HG02981 (cell line): ENCODE measurements at regions not wholly inside any gene's neighbourhood (a gene's known extent, or its start where the extent isn't known, plus 50 kb on each side); places are given as distances from the start of the nearest gene placed in this dataset.
"Not testable (repeated sequence)": the region's sequence is repeated elsewhere in the genome, so short reads cannot be mapped to it uniquely, and the experiment has no call there.

Experiments
- ATAC-seq: cut with Tn5 transposase; IDR thresholded peaks from one replicate; pipeline ENCODE4 v1.9.1; 2021; ENCODE audit warnings: mild to moderate bottlenecking, moderate library complexity; ENCODE audit not compliant: unreplicated experiment

GRCh38 chrX:113390531-113390930 lies 549.9 kb upstream of the AMOT start:
- ATAC-seq, result no peak

DNA sequence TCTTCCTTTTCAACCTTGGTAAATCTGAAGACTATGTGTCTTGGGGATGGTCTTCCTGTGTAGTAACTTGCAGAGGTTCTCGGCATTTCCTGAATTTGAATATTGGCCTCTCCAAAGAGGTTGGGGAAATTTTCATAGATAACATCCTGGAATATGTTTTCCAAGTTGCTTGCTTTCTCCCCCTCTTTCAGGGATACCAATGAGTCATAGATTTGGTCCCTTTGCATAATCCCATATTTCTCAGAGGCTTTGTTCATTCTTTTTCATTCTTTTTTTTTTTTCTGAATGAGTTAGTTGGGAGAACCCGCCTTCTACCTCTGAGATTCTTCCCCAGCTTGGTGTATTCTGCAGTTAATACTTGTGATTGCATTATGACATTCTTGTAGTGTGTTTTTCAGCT lies 549.2 kb upstream of the AMOT start:
- no peak for ATAC-seq

- no peak for ATAC-seq
Measured at GRCh38 chrX:113384628-113385027, 544.0 kb upstream of the AMOT start.

GRCh38 chrX:113373421-113373820 lies 532.8 kb upstream of the AMOT start:
- ATAC-seq, result not testable (repeated sequence)

GRCh38 chrX:113370006-113370405 lies 529.4 kb upstream of the AMOT start:
- no peak for ATAC-seq

- no peak for ATAC-seq
Measured at GRCh38 chrX:113369056-113369455, 528.4 kb upstream of the AMOT start.

DNA sequence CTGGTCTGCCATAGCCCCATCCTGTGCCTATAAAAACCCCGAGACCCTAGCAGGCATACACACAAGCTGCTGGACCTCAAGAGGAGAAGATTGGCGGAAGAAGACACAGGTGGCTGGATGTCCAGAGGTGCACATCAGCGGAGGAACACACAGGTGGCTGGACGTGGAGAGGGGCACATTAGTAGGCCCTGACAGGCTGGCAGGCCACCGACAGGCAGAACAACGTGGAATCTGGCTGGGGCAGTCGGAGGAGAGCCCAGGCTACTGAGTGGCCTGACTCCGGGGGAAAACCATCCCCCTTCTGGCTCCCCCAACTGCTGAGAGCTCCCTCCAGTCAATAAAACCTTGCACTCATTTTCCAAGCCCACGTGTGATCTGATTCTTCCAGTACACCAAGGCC lies 512.5 kb upstream of the AMOT start:
- no peak for ATAC-seq

- no peak for ATAC-seq
Measured at GRCh38 chrX:113330416-113330815, 489.8 kb upstream of the AMOT start.

- no peak for ATAC-seq
Measured at GRCh38 chrX:113315927-113316326, 475.3 kb upstream of the AMOT start.

- ATAC-seq, result no peak
Measured at GRCh38 chrX:113305496-113305895, 464.9 kb upstream of the AMOT start.

GRCh38 chrX:113300580-113300979 lies 459.9 kb upstream of the AMOT start:
- ATAC-seq, result no peak

DNA sequence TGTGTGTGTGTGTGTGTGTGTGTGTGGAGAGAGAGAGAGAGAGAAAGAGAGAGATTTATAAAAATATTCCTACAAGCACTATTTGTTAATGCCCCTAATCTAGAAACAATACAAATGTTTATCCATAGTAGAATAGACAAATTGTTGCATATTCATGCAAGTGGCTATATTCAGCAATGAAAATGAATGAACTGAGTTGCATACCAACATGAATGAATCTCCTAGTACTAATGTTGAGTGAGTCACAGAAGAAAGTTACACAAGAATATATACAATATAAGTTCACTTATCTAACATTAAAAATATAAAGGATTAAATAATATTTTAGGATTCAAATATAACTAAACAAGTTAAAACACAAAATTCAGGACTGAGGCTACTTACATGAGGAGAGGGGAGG lies 456.8 kb upstream of the AMOT start:
- ATAC-seq, result no peak

GRCh38 chrX:113289503-113289902 lies 448.9 kb upstream of the AMOT start:
- no peak for ATAC-seq

DNA sequence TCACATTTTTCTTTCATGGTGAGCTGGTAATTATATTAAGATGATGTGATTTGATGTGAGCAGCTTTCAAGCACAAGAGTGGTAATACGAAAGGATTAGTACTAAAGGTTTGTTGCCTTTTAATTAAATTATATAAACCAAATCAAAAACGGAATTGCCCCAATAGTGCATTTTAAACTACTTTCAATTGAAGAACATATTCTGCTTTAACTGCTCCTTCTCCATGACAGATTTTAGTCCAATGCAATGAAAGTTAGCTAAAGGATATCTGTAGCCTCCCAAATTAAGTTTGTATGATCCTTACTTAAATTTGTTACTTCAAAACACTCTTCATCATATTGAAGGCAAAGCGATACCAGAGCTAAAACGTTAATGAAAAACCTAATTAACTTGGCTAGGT lies 447.1 kb upstream of the AMOT start:
- ATAC-seq, result no peak

DNA sequence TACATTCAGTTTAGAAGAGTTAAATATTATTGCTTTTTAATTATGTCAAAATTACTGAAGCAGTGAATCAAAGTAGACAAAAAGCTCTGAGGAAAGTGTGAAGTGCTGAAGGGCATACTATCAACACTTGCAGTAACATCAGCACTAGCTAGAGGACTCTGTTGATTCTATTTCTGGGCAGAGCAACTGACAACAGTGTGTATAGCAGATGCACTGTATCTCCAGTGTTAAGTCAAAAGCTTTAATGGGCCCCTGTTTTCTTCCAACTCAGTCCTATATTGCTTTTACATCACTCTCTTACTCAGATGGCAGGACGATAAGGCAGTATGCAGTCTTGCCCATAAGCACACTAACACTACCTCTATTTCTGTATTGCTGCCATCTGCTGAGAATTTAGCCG lies 435.2 kb upstream of the AMOT start:
- ATAC-seq, result no peak

GRCh38 chrX:113274791-113275190 lies 434.2 kb upstream of the AMOT start:
- ATAC-seq, result no peak

DNA sequence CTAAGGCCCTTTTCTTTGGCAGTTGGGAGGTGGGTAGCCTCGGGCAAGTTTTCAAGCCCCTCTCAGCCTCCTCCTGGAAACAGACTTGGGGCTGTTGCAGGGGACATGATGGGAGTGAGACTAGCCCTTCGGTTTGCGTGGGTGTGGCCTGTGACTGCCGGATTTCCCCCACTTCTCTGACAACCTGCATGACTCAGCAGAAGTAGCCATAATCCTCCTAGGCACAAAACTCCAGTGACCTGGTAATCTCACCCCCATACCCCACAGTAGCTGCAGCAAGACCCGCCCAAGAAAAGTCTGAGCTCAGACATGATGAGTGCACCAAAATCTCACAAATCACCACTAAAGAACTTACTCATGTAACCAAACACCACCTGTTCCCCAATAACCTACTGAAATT lies 433.7 kb upstream of the AMOT start:
- no peak for ATAC-seq

GRCh38 chrX:113269203-113269602 lies 428.6 kb upstream of the AMOT start:
- no peak for ATAC-seq

DNA sequence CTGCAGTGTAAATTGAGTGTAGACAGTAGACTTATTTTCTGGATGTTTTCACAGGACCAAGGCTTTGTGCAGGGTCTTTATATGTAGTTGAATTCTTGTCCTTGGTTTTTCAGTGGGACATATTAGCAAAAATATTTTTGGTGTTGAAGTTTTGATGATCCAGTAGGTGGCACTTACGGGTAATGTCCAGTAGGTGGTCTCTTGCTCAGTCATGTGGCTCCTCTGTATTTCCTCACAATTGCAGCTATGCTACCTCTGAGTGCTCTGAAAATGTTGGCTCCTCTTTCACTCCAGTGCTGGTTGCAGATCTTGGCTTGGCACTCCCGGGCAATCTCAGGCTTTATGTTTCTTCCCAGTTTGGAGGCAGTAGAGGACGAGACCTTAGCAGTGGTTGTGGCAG lies 419.8 kb upstream of the AMOT start:
- ATAC-seq, result no peak

GRCh38 chrX:113222305-113222704 lies 381.7 kb upstream of the AMOT start:
- ATAC-seq, result no peak

DNA sequence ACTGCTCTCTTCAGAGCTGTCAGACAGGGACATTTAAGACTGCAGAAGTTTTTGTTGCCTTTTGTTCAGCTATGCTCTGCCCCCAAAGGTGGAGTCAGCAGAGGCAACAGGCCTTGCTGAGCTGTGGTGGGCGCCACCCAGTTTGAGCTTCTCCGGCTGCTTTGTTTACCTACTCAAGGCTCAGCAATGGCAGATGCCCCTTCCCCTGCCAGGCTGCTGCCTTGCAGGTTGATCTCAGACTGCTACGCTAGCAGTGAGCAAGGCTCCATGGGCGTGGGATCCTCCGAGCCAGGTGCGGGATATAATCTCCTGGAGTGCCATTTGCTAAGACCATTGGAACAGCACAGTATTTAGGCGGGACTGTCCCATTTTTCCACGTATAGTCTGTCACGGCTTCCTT lies 371.4 kb upstream of the AMOT start:
- no peak for ATAC-seq

- no peak for ATAC-seq
Measured at GRCh38 chrX:113202601-113203000, 362.0 kb upstream of the AMOT start.

DNA sequence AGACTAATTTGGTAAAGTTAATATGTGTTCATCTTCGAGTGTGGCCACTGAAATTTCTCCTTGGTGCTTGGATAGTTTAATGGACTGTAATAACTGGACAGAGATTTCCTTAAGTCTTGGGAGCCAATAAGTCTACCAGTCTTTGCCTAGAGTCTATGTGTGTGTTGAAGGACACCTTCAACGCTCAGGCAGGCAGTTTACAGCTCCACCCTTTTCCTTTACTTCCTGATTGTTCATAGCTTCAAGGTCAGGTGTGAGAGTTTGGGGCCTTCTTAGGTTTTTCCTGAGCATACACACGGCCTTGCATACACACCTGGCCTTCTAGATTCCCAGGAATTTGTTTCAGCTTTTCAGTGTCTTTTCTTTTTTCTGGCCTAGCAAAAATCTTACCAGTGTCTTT lies 355.3 kb upstream of the AMOT start:
- no peak for ATAC-seq

GRCh38 chrX:113192418-113192817 lies 351.8 kb upstream of the AMOT start:
- ATAC-seq, result no peak
